Stimulated activated CD4-positive, alpha-beta T cell treated with anti-CD3 and anti-CD28 coated beads, Interleukin-1b, Interleukin-23, amount 100 ng/mL, for 1 hour (primary cell): ENCODE measurements at regions not wholly inside any gene's neighbourhood (a gene's known extent, or its start where the extent isn't known, plus 50 kb on each side); places are given as distances from the start of the nearest gene placed in this dataset.
A peak's percentile ranks its signal among the peaks of the same experiment; 100 is the strongest.

Experiments used
- DNase-seq, 2 donors: peaks; one replicate each; pipeline ENCODE4 v3.0.0-alpha.2; 2020; ENCODE audit warnings: low read depth in 2 of 2

GRCh38 chr9:21668516-21668915 is 133.9 kb upstream of the MTAP start:
- DNase-seq: no peak

- DNase-seq: no peak
These were observed 132.7 kb upstream of the MTAP start for GRCh38 chr9:21669701-21670100.

GRCh38 chr9:21670374-21670773 is 132.1 kb upstream of the MTAP start:
- DNase-seq: no peak

- no peak for DNase-seq
These were observed 130.3 kb upstream of the MTAP start for GRCh38 chr9:21672140-21672539.

GRCh38 chr9:21672761-21673160 is 129.7 kb upstream of the MTAP start:
- DNase-seq: no peak

- DNase-seq: no peak
These were observed 127.5 kb upstream of the MTAP start for GRCh38 chr9:21674894-21675293.

- DNase-seq: no peak
These were observed 125.0 kb upstream of the MTAP start for GRCh38 chr9:21677387-21677786.

- DNase-seq: no peak
These were observed 124.6 kb upstream of the MTAP start for GRCh38 chr9:21677834-21678233.

- no peak for DNase-seq
These were observed 123.0 kb upstream of the MTAP start for GRCh38 chr9:21679432-21679831.

- no peak for DNase-seq
These were observed 121.8 kb upstream of the MTAP start for GRCh38 chr9:21680590-21680989.

GRCh38 chr9:21681641-21682040 is 120.8 kb upstream of the MTAP start:
- DNase-seq: no peak

- DNase-seq: no peak
These were observed 120.1 kb upstream of the MTAP start for GRCh38 chr9:21682381-21682780.

- DNase-seq: no peak
These were observed 119.5 kb upstream of the MTAP start for GRCh38 chr9:21682981-21683380.

- DNase-seq: no peak
These were observed 118.8 kb upstream of the MTAP start for GRCh38 chr9:21683484-21684175.

- DNase-seq: no peak
These were observed 118.2 kb upstream of the MTAP start for GRCh38 chr9:21684231-21684630.

GRCh38 chr9:21684831-21685362 is 117.5 kb upstream of the MTAP start:
- DNase-seq: peak in 1 of 2 donors; percentile 8

- no peak for DNase-seq
These were observed 116.9 kb upstream of the MTAP start for GRCh38 chr9:21685502-21685901.

GRCh38 chr9:21686738-21687137 is 115.7 kb upstream of the MTAP start:
- DNase-seq: no peak

GRCh38 chr9:21687351-21687750 is 115.1 kb upstream of the MTAP start:
- no peak for DNase-seq

GRCh38 chr9:21688108-21689102 is 114.0 kb upstream of the MTAP start:
- DNase-seq: no peak

- no peak for DNase-seq
These were observed 112.6 kb upstream of the MTAP start for GRCh38 chr9:21689854-21690253.

- no peak for DNase-seq
These were observed 111.9 kb upstream of the MTAP start for GRCh38 chr9:21690561-21690960.

GRCh38 chr9:21692390-21692789 is 110.0 kb upstream of the MTAP start:
- no peak for DNase-seq
